Osteocyte (in vitro differentiated cells): ENCODE measurements at regions not wholly inside any gene's neighbourhood (a gene's known extent, or its start where the extent isn't known, plus 50 kb on each side); places are given as distances from the start of the nearest gene placed in this dataset.

Experiments
- DNase-seq: peaks from one replicate; pipeline ENCODE4 v3.0.0; 2021; ENCODE audit warnings: mixed read lengths; ENCODE audit not compliant: unreplicated experiment; ENCODE audit errors: extremely low spot score
- H3K27ac Mint-ChIP-seq: one replicate; pipeline ENCODE4 v1.8.0; 2021; ENCODE audit warnings: mild to moderate bottlenecking, mixed read lengths; ENCODE audit not compliant: unreplicated experiment
- H3K27me3 Mint-ChIP-seq: one replicate; pipeline ENCODE4 v1.8.0; 2021; ENCODE audit warnings: mixed read lengths; ENCODE audit not compliant: unreplicated experiment
- H3K36me3 Mint-ChIP-seq: one replicate; pipeline ENCODE4 v1.8.0; 2021; ENCODE audit warnings: mixed read lengths; ENCODE audit not compliant: unreplicated experiment
- H3K4me1 Mint-ChIP-seq: one replicate; pipeline ENCODE4 v1.8.0; 2021; ENCODE audit warnings: mixed read lengths; ENCODE audit not compliant: unreplicated experiment
- H3K4me3 Mint-ChIP-seq: one replicate; pipeline ENCODE4 v1.8.0; 2021; ENCODE audit warnings: mild to moderate bottlenecking, moderate library complexity, mixed read lengths; ENCODE audit not compliant: unreplicated experiment
- H3K9me3 Mint-ChIP-seq: one replicate; pipeline ENCODE4 v1.8.0; 2021; ENCODE audit warnings: mixed read lengths; ENCODE audit not compliant: unreplicated experiment
- CTCF ChIP-seq: fragments of 200-600 bp; sonication (generic); IDR thresholded peaks from 2 replicates; pipeline ENCODE4 v1.5.0; 2021; ENCODE audit warnings: antibody characterized with exemption, mild to moderate bottlenecking, moderate library complexity

- Mint-ChIP-seq H3K27me3 (no peaks in the 10 kb centered on the region), H3K9me3 (no peaks in the 10 kb centered on the region), H3K27ac (no peak overlapping the region), H3K4me1 (peaks cover 27% of the 10 kb centered on the region), H3K4me3 (no peak overlapping the region), H3K36me3 (peaks cover 32% of the 10 kb centered on the region)
- no peak for TF ChIP-seq CTCF
- no peak for DNase-seq
These were observed 194.1 kb downstream of the KLF12 start for GRCh38 chr13:73940098-73940497.

GRCh38 chr13:73939603-73940002 lies 194.6 kb downstream of the KLF12 start:
- H3K4me1 Mint-ChIP-seq, result peaks cover 29% of the 10 kb centered on the region
- H3K27ac Mint-ChIP-seq, result no peak overlapping the region
- peaks cover 32% of the 10 kb centered on the region for H3K36me3 Mint-ChIP-seq
- DNase-seq, result no peak
- H3K27me3 Mint-ChIP-seq, result no peaks in the 10 kb centered on the region
- TF ChIP-seq CTCF, result no peak
- no peaks in the 10 kb centered on the region for H3K9me3 Mint-ChIP-seq
- H3K4me3 Mint-ChIP-seq, result no peak overlapping the region

GRCh38 chr13:73939071-73939380 lies 195.2 kb downstream of the KLF12 start:
- no peaks in the 10 kb centered on the region for H3K27me3 Mint-ChIP-seq
- H3K36me3 Mint-ChIP-seq, result peaks cover 32% of the 10 kb centered on the region
- no peak for TF ChIP-seq CTCF
- H3K4me3 Mint-ChIP-seq, result no peak overlapping the region
- H3K4me1 Mint-ChIP-seq, result peaks cover 34% of the 10 kb centered on the region
- DNase-seq, result no peak
- no peak overlapping the region for H3K27ac Mint-ChIP-seq
- H3K9me3 Mint-ChIP-seq, result no peaks in the 10 kb centered on the region

- H3K27ac Mint-ChIP-seq, result peak overlapping the region; percentile 42
- H3K36me3 Mint-ChIP-seq, result peaks cover 31% of the 10 kb centered on the region
- H3K4me3 Mint-ChIP-seq, result peak overlapping the region; percentile 28
- no peak for DNase-seq
- peaks cover 35% of the 10 kb centered on the region for H3K4me1 Mint-ChIP-seq
- no peak for TF ChIP-seq CTCF
- H3K27me3 Mint-ChIP-seq, result no peaks in the 10 kb centered on the region
- no peaks in the 10 kb centered on the region for H3K9me3 Mint-ChIP-seq
These were observed 195.7 kb downstream of the KLF12 start for GRCh38 chr13:73938372-73939070.

GRCh38 chr13:73937441-73937840 lies 196.8 kb downstream of the KLF12 start:
- TF ChIP-seq CTCF, result no peak
- H3K27me3 Mint-ChIP-seq, result no peaks in the 10 kb centered on the region
- H3K4me3 Mint-ChIP-seq, result no peak overlapping the region
- H3K9me3 Mint-ChIP-seq, result no peaks in the 10 kb centered on the region
- H3K4me1 Mint-ChIP-seq, result peaks cover 35% of the 10 kb centered on the region
- no peak overlapping the region for H3K27ac Mint-ChIP-seq
- H3K36me3 Mint-ChIP-seq, result peaks cover 25% of the 10 kb centered on the region
- DNase-seq, result no peak
